Activated CD4-positive, alpha-beta T cell treated with anti-CD3 and anti-CD28 coated beads for 36 hours (primary cell): ENCODE measurements at regions not wholly inside any gene's neighbourhood (a gene's known extent, or its start where the extent isn't known, plus 50 kb on each side); places are given as distances from the start of the nearest gene placed in this dataset.

Experiments used
- ATAC-seq: fragments of 200-7000 bp; cut with Tn5 transposase; one replicate; pipeline ENCODE4 v1.10.0; 2021; ENCODE audit warnings: mild to moderate bottlenecking, moderate library complexity
- CTCF ChIA-PET: fragments of 350-600 bp; sonication (Branson Sonifier 250); formaldehyde crosslinking; loops from one replicate; lab custom pipeline; 2021; ENCODE audit warnings: antibody characterized with exemption; lab: Charles Lee
- POLR2A ChIA-PET: fragments of 350-600 bp; sonication (Branson Sonifier 250); formaldehyde crosslinking; loops from one replicate; lab custom pipeline; 2021; ENCODE audit warnings: antibody characterized with exemption, inconsistent platforms; lab: Charles Lee
- DNase-seq: peaks from one replicate; pipeline ENCODE4 v3.0.0-alpha.2; 2020
- H3K27ac Mint-ChIP-seq: one replicate; pipeline ENCODE4 v1.8.0; 2021; ENCODE audit warnings: mixed read lengths
- H3K27me3 Mint-ChIP-seq: one replicate; pipeline ENCODE4 v1.8.0; 2021; ENCODE audit warnings: mixed read lengths
- H3K36me3 Mint-ChIP-seq: one replicate; pipeline ENCODE4 v1.8.0; 2021; ENCODE audit warnings: low read depth, mixed read lengths
- H3K4me1 Mint-ChIP-seq: one replicate; pipeline ENCODE4 v1.8.0; 2021; ENCODE audit warnings: mixed read lengths
- H3K4me3 Mint-ChIP-seq: one replicate; pipeline ENCODE4 v1.8.0; 2021; ENCODE audit warnings: mild to moderate bottlenecking, moderate library complexity, mixed read lengths
- H3K9me3 Mint-ChIP-seq: one replicate; pipeline ENCODE4 v1.8.0; 2021; ENCODE audit warnings: low read depth, mixed read lengths
- intact Hi-C, 2 experiments: fragments of 100-400 bp; cut with DNase I in 1 of 2; cut with micrococcal nuclease in 1 of 2; formaldehyde crosslinking; loops; one replicate each; pipeline versions ENCODE4 v1.14.2 to v1.15.1; 2022 to 2024; cut with DNase I, micrococcal nuclease

- ATAC-seq (no peak), DNase-seq (no peak)
- intact Hi-C loops: no loop called here
- Mint-ChIP-seq H3K4me3 (no peak overlapping the region), H3K27me3 (no peaks in the 10 kb centered on the region), H3K27ac (no peak overlapping the region), H3K4me1 (peaks cover 19% of the 10 kb centered on the region), H3K9me3 (peaks cover 4% of the 10 kb centered on the region), H3K36me3 (no peaks in the 10 kb centered on the region)
- POLR2A ChIA-PET: no interaction called here
- CTCF ChIA-PET: no interaction called here
Measured at GRCh38 chr2:12584338-12584737, 132.4 kb upstream of the TRIB2 start.

- Mint-ChIP-seq H3K4me3 (no peak overlapping the region), H3K27ac (no peak overlapping the region), H3K4me1 (peaks cover 25% of the 10 kb centered on the region), H3K36me3 (no peaks in the 10 kb centered on the region), H3K27me3 (no peaks in the 10 kb centered on the region), H3K9me3 (peaks cover 4% of the 10 kb centered on the region)
- CTCF ChIA-PET: interaction anchor here (0.7 to 0.8 kb wide), 2 partner anchors 102 to 345 kb away, joined by 3 to 4 read pairs; no protein-coding TSS in a partner anchor
- no peak for DNase-seq
- POLR2A ChIA-PET: no interaction called here
- ATAC-seq: no peak
- intact Hi-C loops: no loop called here
Measured at GRCh38 chr2:12585784-12586183, 131.0 kb upstream of the TRIB2 start.

GRCh38 chr2:12587228-12587627 is 129.5 kb upstream of the TRIB2 start:
- Mint-ChIP-seq H3K4me1 (peaks cover 27% of the 10 kb centered on the region), H3K36me3 (no peaks in the 10 kb centered on the region), H3K9me3 (peaks cover 4% of the 10 kb centered on the region), H3K27ac (no peak overlapping the region), H3K27me3 (no peaks in the 10 kb centered on the region), H3K4me3 (no peak overlapping the region)
- DNase-seq (no peak), ATAC-seq (no peak)
- ChIA-PET CTCF (interaction anchor here (0.8 kb wide), 1 partner anchor 35 kb away, joined by 3 read pairs; no protein-coding TSS in a partner anchor), POLR2A (no interaction called here)
- intact Hi-C loops: no loop called here

GRCh38 chr2:12587729-12588522 is 128.8 kb upstream of the TRIB2 start:
- DNase-seq (no peak), ATAC-seq (peak; percentile 66)
- Mint-ChIP-seq H3K27ac (peak overlapping the region; percentile 20), H3K36me3 (no peaks in the 10 kb centered on the region), H3K4me3 (no peak overlapping the region), H3K9me3 (peaks cover 4% of the 10 kb centered on the region), H3K27me3 (no peaks in the 10 kb centered on the region), H3K4me1 (peaks cover 27% of the 10 kb centered on the region)
- ChIA-PET POLR2A (no interaction called here), CTCF (interaction anchor here (0.8 kb wide), 1 partner anchor 35 kb away, joined by 3 read pairs; no protein-coding TSS in a partner anchor)
- intact Hi-C loops: no loop called here

- CTCF ChIA-PET: no interaction called here
- intact Hi-C loops: no loop called here
- Mint-ChIP-seq H3K4me3 (no peak overlapping the region), H3K27ac (no peak overlapping the region), H3K36me3 (no peaks in the 10 kb centered on the region), H3K4me1 (peaks cover 27% of the 10 kb centered on the region), H3K9me3 (peaks cover 4% of the 10 kb centered on the region), H3K27me3 (no peaks in the 10 kb centered on the region)
- DNase-seq (no peak), ATAC-seq (no peak)
- POLR2A ChIA-PET: no interaction called here
Measured at GRCh38 chr2:12588986-12589385, 127.8 kb upstream of the TRIB2 start.

- Mint-ChIP-seq H3K4me3 (no peak overlapping the region), H3K27ac (no peak overlapping the region), H3K27me3 (no peaks in the 10 kb centered on the region), H3K9me3 (peaks cover 4% of the 10 kb centered on the region), H3K36me3 (no peaks in the 10 kb centered on the region), H3K4me1 (peaks cover 27% of the 10 kb centered on the region)
- intact Hi-C loops: no loop called here
- DNase-seq (no peak), ATAC-seq (no peak)
- ChIA-PET POLR2A (no interaction called here), CTCF (no interaction called here)
Measured at GRCh38 chr2:12589802-12590320, 126.9 kb upstream of the TRIB2 start.

GRCh38 chr2:12592296-12592695 is 124.4 kb upstream of the TRIB2 start:
- Mint-ChIP-seq H3K4me3 (no peak overlapping the region), H3K27ac (no peak overlapping the region), H3K36me3 (no peaks in the 10 kb centered on the region), H3K9me3 (peaks cover 4% of the 10 kb centered on the region), H3K27me3 (no peaks in the 10 kb centered on the region), H3K4me1 (peaks cover 25% of the 10 kb centered on the region)
- intact Hi-C loops: no loop called here
- no peak for ATAC-seq
- POLR2A ChIA-PET: no interaction called here
- CTCF ChIA-PET: no interaction called here
- DNase-seq: no peak

- intact Hi-C loops: no loop called here
- CTCF ChIA-PET: no interaction called here
- Mint-ChIP-seq H3K4me1 (peaks cover 9% of the 10 kb centered on the region), H3K36me3 (no peaks in the 10 kb centered on the region), H3K27ac (no peak overlapping the region), H3K4me3 (no peak overlapping the region), H3K9me3 (no peaks in the 10 kb centered on the region), H3K27me3 (no peaks in the 10 kb centered on the region)
- POLR2A ChIA-PET: no interaction called here
- DNase-seq: no peak
- ATAC-seq: no peak
Measured at GRCh38 chr2:12594590-12594989, 122.1 kb upstream of the TRIB2 start.

- Mint-ChIP-seq H3K27ac (no peak overlapping the region), H3K27me3 (no peaks in the 10 kb centered on the region), H3K9me3 (no peaks in the 10 kb centered on the region), H3K36me3 (no peaks in the 10 kb centered on the region), H3K4me3 (no peak overlapping the region), H3K4me1 (peaks cover 3% of the 10 kb centered on the region)
- DNase-seq (no peak), ATAC-seq (no peak)
- ChIA-PET POLR2A (no interaction called here), CTCF (no interaction called here)
- intact Hi-C loops: no loop called here
Measured at GRCh38 chr2:12596771-12597170, 120.0 kb upstream of the TRIB2 start.

GRCh38 chr2:12597610-12598009 is 119.1 kb upstream of the TRIB2 start:
- POLR2A ChIA-PET: no interaction called here
- H3K4me1 Mint-ChIP-seq: peaks cover 3% of the 10 kb centered on the region
- ATAC-seq (no peak), DNase-seq (no peak)
- no peaks in the 10 kb centered on the region for H3K36me3 Mint-ChIP-seq
- no peak overlapping the region for H3K4me3 Mint-ChIP-seq
- CTCF ChIA-PET: no interaction called here
- intact Hi-C loops: no loop called here
- H3K27me3 Mint-ChIP-seq: no peaks in the 10 kb centered on the region
- no peaks in the 10 kb centered on the region for H3K9me3 Mint-ChIP-seq
- H3K27ac Mint-ChIP-seq: no peak overlapping the region

- H3K4me1 Mint-ChIP-seq: peaks cover 8% of the 10 kb centered on the region
- CTCF ChIA-PET: interaction anchor here (1.0 kb wide), 1 partner anchor 17 kb away, joined by 3 read pairs; no protein-coding TSS in a partner anchor
- POLR2A ChIA-PET: no interaction called here
Measured at GRCh38 chr2:12602661-12603060, 114.1 kb upstream of the TRIB2 start.

GRCh38 chr2:12603781-12604295 is 112.9 kb upstream of the TRIB2 start:
- intact Hi-C loops: no loop called here
- Mint-ChIP-seq H3K4me3 (no peak overlapping the region), H3K36me3 (no peaks in the 10 kb centered on the region), H3K9me3 (no peaks in the 10 kb centered on the region), H3K27me3 (no peaks in the 10 kb centered on the region), H3K4me1 (peaks cover 10% of the 10 kb centered on the region), H3K27ac (no peak overlapping the region)
- ChIA-PET CTCF (no interaction called here), POLR2A (no interaction called here)
- DNase-seq: no peak
- ATAC-seq: no peak

More at GRCh38 chr2:12602661-12603060, 114.1 kb upstream of the TRIB2 start:
- Mint-ChIP-seq H3K27ac (no peak overlapping the region), H3K36me3 (no peaks in the 10 kb centered on the region), H3K27me3 (no peaks in the 10 kb centered on the region), H3K9me3 (no peaks in the 10 kb centered on the region), H3K4me3 (no peak overlapping the region)
- intact Hi-C loops: no loop called here
- DNase-seq (no peak), ATAC-seq (no peak)
